IPS-18c (cell line): ENCODE measurements at regions not wholly inside any gene's neighbourhood (a gene's known extent, or its start where the extent isn't known, plus 50 kb on each side); places are given as distances from the start of the nearest gene placed in this dataset.

Experiments
- H3K4me3 ChIP-seq: 2 replicates; pipeline ENCODE4 v1.7.0; 2013; ENCODE audit warnings: low read depth, mild to moderate bottlenecking, low read length, moderate library complexity; ENCODE audit not compliant: insufficient read depth
- H3K9me3 ChIP-seq: one replicate; pipeline ENCODE4 v1.6.1; 2013; ENCODE audit warnings: mild to moderate bottlenecking, low read length, moderate library complexity; ENCODE audit not compliant: control insufficient read depth, insufficient read depth

- Histone ChIP-seq H3K4me3 (no peak overlapping the region), H3K9me3 (no peaks in the 10 kb centered on the region)
Observed at GRCh38 chr10:29176845-29177832, 111.7 kb upstream of the LYZL1 start.

GRCh38 chr10:29181936-29182335, 106.9 kb upstream of the LYZL1 start:
- Histone ChIP-seq H3K4me3 (no peak overlapping the region), H3K9me3 (no peaks in the 10 kb centered on the region)

- no peaks in the 10 kb centered on the region for H3K9me3 ChIP-seq
- H3K4me3 ChIP-seq = no peak overlapping the region
Observed at GRCh38 chr10:29183301-29183945, 105.4 kb upstream of the LYZL1 start.

- no peak overlapping the region for H3K4me3 ChIP-seq
- H3K9me3 ChIP-seq = no peaks in the 10 kb centered on the region
Observed at GRCh38 chr10:29184205-29185000, 104.5 kb upstream of the LYZL1 start.

- Histone ChIP-seq H3K4me3 (no peak overlapping the region), H3K9me3 (no peaks in the 10 kb centered on the region)
Observed at GRCh38 chr10:29185050-29185449, 103.8 kb upstream of the LYZL1 start.

- Histone ChIP-seq H3K4me3 (no peak overlapping the region), H3K9me3 (no peaks in the 10 kb centered on the region)
Observed at GRCh38 chr10:29186221-29186620, 102.6 kb upstream of the LYZL1 start.

- no peak overlapping the region for H3K4me3 ChIP-seq
- H3K9me3 ChIP-seq = no peaks in the 10 kb centered on the region
Observed at GRCh38 chr10:29189256-29189655, 99.6 kb upstream of the LYZL1 start.

- Histone ChIP-seq H3K9me3 (no peaks in the 10 kb centered on the region), H3K4me3 (no peak overlapping the region)
Observed at GRCh38 chr10:29191674-29192073, 97.2 kb upstream of the LYZL1 start.

GRCh38 chr10:29199339-29199738, 89.5 kb upstream of the LYZL1 start:
- Histone ChIP-seq H3K9me3 (no peaks in the 10 kb centered on the region), H3K4me3 (no peak overlapping the region)

- no peaks in the 10 kb centered on the region for H3K9me3 ChIP-seq
- no peak overlapping the region for H3K4me3 ChIP-seq
Observed at GRCh38 chr10:29199941-29200679, 88.8 kb upstream of the LYZL1 start.

GRCh38 chr10:29202386-29202940, 86.4 kb upstream of the LYZL1 start:
- H3K9me3 ChIP-seq = no peaks in the 10 kb centered on the region
- H3K4me3 ChIP-seq = no peak overlapping the region

- Histone ChIP-seq H3K9me3 (no peaks in the 10 kb centered on the region), H3K4me3 (no peak overlapping the region)
Observed at GRCh38 chr10:29203432-29203831, 85.4 kb upstream of the LYZL1 start.

- Histone ChIP-seq H3K4me3 (no peak overlapping the region), H3K9me3 (no peaks in the 10 kb centered on the region)
Observed at GRCh38 chr10:29204070-29204800, 84.6 kb upstream of the LYZL1 start.

- Histone ChIP-seq H3K4me3 (no peak overlapping the region), H3K9me3 (no peaks in the 10 kb centered on the region)
Observed at GRCh38 chr10:29205787-29206186, 83.1 kb upstream of the LYZL1 start.

GRCh38 chr10:29208845-29209244, 80.0 kb upstream of the LYZL1 start:
- Histone ChIP-seq H3K4me3 (no peak overlapping the region), H3K9me3 (no peaks in the 10 kb centered on the region)

GRCh38 chr10:29209830-29210229, 79.0 kb upstream of the LYZL1 start:
- H3K4me3 ChIP-seq = no peak overlapping the region
- no peaks in the 10 kb centered on the region for H3K9me3 ChIP-seq
